NCI-H146 treated with DMSO at 0.1 percent for 48 hours (cell line): ENCODE measurements at regions not wholly inside any gene's neighbourhood (a gene's known extent, or its start where the extent isn't known, plus 50 kb on each side); places are given as distances from the start of the nearest gene placed in this dataset.
"Not testable (repeated sequence)": the region's sequence is repeated elsewhere in the genome, so short reads cannot be mapped to it uniquely, and the experiment has no call there.

Experiments
- DNase-seq: peaks from one replicate; lab custom pipeline; 2025; ENCODE audit not compliant: unreplicated experiment; lab: John Stamatoyannopoulos, UW

GRCh38 chr13:59373341-59373740 is 790.4 kb downstream of the DIAPH3 start:
- no peak for DNase-seq

DNA sequence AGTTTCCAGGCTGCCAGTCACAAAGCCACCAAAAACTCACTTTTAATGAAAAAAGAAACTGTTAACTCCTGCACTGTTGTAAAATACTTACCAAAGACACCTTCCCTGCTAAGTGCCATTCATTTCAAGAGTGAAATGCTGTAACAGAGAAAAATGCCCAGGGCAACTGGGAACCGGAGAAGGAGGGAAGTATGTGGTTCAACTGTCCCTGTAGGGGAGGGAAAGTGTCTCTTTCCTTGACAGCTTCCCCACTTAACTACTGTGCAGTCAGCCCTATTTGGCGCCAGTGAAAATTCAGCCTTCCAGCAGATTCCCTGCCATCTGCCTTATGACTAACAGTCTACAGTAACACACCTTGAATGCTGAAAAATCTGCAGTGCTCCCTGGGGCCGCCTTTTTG is 789.0 kb downstream of the DIAPH3 start:
- no peak for DNase-seq

GRCh38 chr13:59384154-59384553 is 779.6 kb downstream of the DIAPH3 start:
- DNase-seq, result no peak

- DNase-seq, result peak; percentile 59
Measured at GRCh38 chr13:59391696-59392095, 772.0 kb downstream of the DIAPH3 start.

GRCh38 chr13:59392328-59392727 is 771.4 kb downstream of the DIAPH3 start:
- DNase-seq, result no peak

GRCh38 chr13:59394496-59394895 is 769.2 kb downstream of the DIAPH3 start:
- DNase-seq, result no peak

DNA sequence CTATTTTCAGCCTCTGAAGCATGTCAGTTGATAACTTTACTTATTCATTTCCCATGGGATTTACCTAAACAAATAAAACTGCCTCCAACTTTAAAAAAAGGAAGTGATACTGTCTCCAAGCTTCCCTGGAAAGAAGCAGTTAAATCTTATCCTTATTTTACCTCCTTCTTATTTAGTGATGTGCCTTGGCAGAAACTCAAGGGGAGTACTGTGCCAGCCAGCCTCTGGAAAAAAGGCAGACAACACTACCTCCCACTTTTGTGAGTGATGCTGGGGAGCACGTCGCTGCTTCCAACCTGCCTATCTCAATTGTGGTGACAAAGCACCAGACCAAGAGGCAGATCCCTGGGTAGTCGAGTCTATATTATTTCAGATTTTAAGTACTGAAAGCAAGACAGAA is 765.6 kb downstream of the DIAPH3 start:
- DNase-seq, result no peak

DNA sequence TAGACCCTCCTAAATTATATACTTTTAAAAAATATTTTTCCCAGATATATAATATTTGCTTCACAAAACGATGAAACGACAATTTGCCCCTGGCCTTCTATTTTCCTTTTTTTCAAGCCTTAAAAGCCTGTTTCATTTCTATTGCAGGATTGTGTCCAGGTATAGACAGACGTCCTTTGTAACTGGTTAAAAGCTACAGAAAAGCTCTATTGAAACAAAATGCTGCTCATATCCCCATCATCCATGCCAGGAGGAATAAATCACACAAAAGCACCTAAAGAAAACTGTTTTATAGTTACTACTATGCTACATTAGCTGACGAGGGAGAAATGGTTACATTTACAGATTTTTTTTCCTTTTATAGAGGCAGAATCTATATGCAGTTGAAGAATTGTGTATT is 765.1 kb downstream of the DIAPH3 start:
- no peak for DNase-seq

DNA sequence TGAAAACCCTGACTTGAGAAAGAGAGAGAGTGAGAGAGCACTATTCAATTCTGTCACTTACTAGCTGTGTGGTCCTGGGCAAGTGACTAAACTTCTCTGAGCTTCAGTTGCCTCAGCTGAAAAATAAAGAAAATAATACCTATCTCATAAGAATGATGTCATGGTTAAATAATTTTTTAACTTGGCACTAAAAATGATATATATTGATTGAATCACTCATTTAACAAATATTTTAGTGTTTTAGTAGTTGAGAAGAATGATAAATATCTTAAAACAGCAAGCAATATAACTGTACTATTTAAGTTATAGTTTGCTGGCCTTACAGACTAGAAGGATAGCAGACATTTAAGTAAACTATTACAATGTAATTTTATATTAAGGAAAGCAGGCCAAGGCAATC is 764.2 kb downstream of the DIAPH3 start:
- DNase-seq, result no peak

- no peak for DNase-seq
Measured at GRCh38 chr13:59404331-59404730, 759.4 kb downstream of the DIAPH3 start.

GRCh38 chr13:59407251-59407650 is 756.5 kb downstream of the DIAPH3 start:
- not testable (repeated sequence) for DNase-seq

- no peak for DNase-seq
Measured at GRCh38 chr13:59408738-59409137, 755.0 kb downstream of the DIAPH3 start.

GRCh38 chr13:59409211-59409610 is 754.5 kb downstream of the DIAPH3 start:
- no peak for DNase-seq

- no peak for DNase-seq
Measured at GRCh38 chr13:59409634-59410200, 754.0 kb downstream of the DIAPH3 start.

GRCh38 chr13:59413126-59413525 is 750.6 kb downstream of the DIAPH3 start:
- no peak for DNase-seq

DNA sequence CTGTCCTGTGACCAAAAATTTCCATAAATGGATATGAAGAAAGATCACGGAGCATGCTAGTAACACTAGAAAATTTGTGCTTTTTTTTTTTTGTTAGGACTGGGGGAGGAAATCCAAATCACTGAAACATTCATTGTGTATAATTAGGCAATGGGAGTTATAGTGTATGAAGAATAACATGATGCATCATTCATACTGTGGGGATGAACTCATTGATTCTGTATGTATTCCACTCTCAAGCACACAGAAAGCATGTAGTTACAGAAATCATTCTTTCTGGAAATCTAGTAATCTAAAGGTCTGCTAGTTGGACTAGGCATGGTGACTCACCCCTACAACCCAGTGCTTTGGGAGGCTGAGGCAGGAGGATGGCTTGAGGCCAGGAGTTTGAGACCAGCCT is 749.7 kb downstream of the DIAPH3 start:
- DNase-seq, result no peak

GRCh38 chr13:59415498-59415897 is 748.2 kb downstream of the DIAPH3 start:
- DNase-seq, result no peak

DNA sequence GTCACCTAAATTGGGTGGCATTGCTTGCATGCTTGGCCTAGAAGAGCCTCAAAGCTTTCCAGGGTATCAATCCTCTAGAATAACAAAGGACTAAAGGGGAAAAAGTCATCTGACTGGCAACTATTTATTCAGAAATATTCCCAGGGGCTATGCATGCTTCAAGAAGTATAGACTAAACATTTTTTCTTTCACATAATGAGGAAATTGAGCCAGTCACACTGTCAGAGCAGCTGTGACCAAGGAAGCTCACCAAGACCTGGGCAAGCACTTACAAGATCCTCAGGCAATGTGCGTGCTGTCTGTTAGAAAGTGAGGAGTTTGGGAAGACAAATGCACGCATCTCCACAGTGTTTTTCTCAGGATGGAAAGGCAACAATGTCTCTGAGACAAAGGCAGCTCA is 747.2 kb downstream of the DIAPH3 start:
- no peak for DNase-seq

- no peak for DNase-seq
Measured at GRCh38 chr13:59422646-59423045, 741.1 kb downstream of the DIAPH3 start.

GRCh38 chr13:59423708-59424340 is 739.9 kb downstream of the DIAPH3 start:
- no peak for DNase-seq

GRCh38 chr13:59424661-59425060 is 739.1 kb downstream of the DIAPH3 start:
- DNase-seq, result no peak

DNA sequence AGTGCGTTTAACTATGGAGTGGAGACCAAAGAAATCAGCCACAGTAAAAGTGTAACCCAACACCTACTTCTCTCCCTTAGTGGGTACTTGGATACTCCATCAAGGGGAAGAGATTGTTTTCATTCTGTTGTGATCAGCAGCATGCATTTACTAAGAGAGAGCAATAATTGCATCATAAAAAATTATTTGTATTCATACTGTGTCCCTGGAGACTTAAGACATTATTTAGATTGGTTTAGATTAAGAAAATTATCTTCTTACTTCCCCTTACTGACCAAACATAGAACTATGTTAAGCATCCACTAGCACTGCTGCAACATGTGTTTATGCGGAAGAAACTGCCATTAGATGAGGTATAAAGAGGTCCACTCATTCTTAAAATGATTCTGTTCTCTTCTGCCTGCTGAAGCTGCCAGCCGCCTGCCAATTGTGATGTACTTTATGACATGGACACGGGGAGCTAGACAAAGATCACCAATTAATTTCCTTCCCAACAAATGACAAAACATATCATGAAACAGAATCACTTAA is 738.5 kb downstream of the DIAPH3 start:
- no peak for DNase-seq

DNA sequence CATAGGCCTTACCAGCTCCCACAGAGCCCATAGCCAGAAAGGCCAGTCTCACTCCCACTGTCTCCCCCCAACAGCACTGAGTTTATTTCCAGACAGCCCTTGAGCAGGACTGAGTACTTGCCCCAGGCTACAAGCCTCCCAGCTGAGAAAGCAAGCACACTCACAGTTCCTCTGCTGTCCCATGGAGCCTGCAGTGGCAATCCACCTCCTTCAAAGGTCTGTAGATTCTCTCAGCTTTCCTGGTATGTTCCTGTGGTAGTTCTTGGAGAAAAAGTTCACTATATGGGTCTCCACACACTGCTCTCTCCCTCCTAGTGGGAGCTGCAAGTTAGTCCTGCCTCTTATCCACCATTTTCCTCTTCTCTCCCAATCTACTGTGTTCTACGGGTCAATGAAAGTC is 728.7 kb downstream of the DIAPH3 start:
- DNase-seq, result no peak
